HG02852 (cell line): ENCODE measurements at regions not wholly inside any gene's neighbourhood (a gene's known extent, or its start where the extent isn't known, plus 50 kb on each side); places are given as distances from the start of the nearest gene placed in this dataset.

Experiments
- ATAC-seq: cut with Tn5 transposase; IDR thresholded peaks from one replicate; pipeline ENCODE4 v1.9.1; 2021; ENCODE audit warnings: mild to moderate bottlenecking, moderate library complexity; ENCODE audit not compliant: unreplicated experiment

GRCh38 chr11:57100638-57101331 lies 81.0 kb upstream of the LRRC55 start:
- ATAC-seq = no peak

GRCh38 chr11:57103899-57104605 lies 77.7 kb upstream of the LRRC55 start:
- ATAC-seq = no peak

- ATAC-seq = no peak
Observed at GRCh38 chr11:57109331-57109730, 72.4 kb upstream of the LRRC55 start.

GRCh38 chr11:57111619-57112018 lies 70.1 kb upstream of the LRRC55 start:
- ATAC-seq = no peak

GRCh38 chr11:57116654-57117053 lies 65.1 kb upstream of the LRRC55 start:
- ATAC-seq = peak; percentile 66

- no peak for ATAC-seq
Observed at GRCh38 chr11:57120192-57120965, 61.4 kb upstream of the LRRC55 start.

- no peak for ATAC-seq
Observed at GRCh38 chr11:57121996-57122395, 59.8 kb upstream of the LRRC55 start.

- ATAC-seq = no peak
Observed at GRCh38 chr11:57123590-57123989, 58.2 kb upstream of the LRRC55 start.

GRCh38 chr11:57124505-57124904 lies 57.2 kb upstream of the LRRC55 start:
- ATAC-seq = no peak

GRCh38 chr11:57124917-57125316 lies 56.8 kb upstream of the LRRC55 start:
- no peak for ATAC-seq

- no peak for ATAC-seq
Observed at GRCh38 chr11:57126766-57127400, 54.9 kb upstream of the LRRC55 start.

- no peak for ATAC-seq
Observed at GRCh38 chr11:57131080-57131790, 50.5 kb upstream of the LRRC55 start.
